H9 (cell line): ENCODE measurements at regions not wholly inside any gene's neighbourhood (a gene's known extent, or its start where the extent isn't known, plus 50 kb on each side); places are given as distances from the start of the nearest gene placed in this dataset.

Experiments used
- DNase-seq: peaks from one replicate; pipeline ENCODE4 v3.0.0-alpha.2; 2017
- H2AFZ ChIP-seq: one replicate; pipeline ENCODE4 v1.6.1; 2013; ENCODE audit warnings: mild to moderate bottlenecking, low read length, control low read depth, moderate library complexity
- H2AK5ac ChIP-seq: 2 replicates; pipeline ENCODE4 v1.6.1; 2013; ENCODE audit warnings: low read length, control low read depth, mixed read lengths; ENCODE audit not compliant: insufficient read length
- H2BK120ac ChIP-seq: one replicate; pipeline ENCODE4 v1.6.1; 2013; ENCODE audit warnings: low read depth, mild to moderate bottlenecking, low read length, control low read depth, inconsistent platforms; ENCODE audit not compliant: poor library complexity, severe bottlenecking
- H2BK12ac ChIP-seq: 2 replicates; pipeline ENCODE4 v1.6.1; 2013; ENCODE audit warnings: low read length, control low read depth, mixed read lengths, low read depth; ENCODE audit not compliant: insufficient read length
- H2BK15ac ChIP-seq: 2 replicates; pipeline ENCODE4 v1.6.1; 2013; ENCODE audit warnings: low read depth, low read length, control low read depth
- H2BK20ac ChIP-seq: one replicate; pipeline ENCODE4 v1.6.1; 2013; ENCODE audit warnings: low read depth, mild to moderate bottlenecking, low read length, control low read depth, inconsistent platforms; ENCODE audit not compliant: poor library complexity, severe bottlenecking
- H2BK5ac ChIP-seq: 2 replicates; pipeline ENCODE4 v1.6.1; 2013; ENCODE audit warnings: low read length, control low read depth, mixed read lengths; ENCODE audit not compliant: insufficient read length
- H3K14ac ChIP-seq: 2 replicates; pipeline ENCODE4 v1.6.1; 2013; ENCODE audit warnings: low read length, control low read depth; ENCODE audit not compliant: insufficient read depth
- H3K18ac ChIP-seq: 2 replicates; pipeline ENCODE4 v1.6.1; 2013; ENCODE audit warnings: low read depth, mild to moderate bottlenecking, mixed read lengths, low read length, control low read depth; ENCODE audit not compliant: insufficient read length
- H3K23ac ChIP-seq: 2 replicates; pipeline ENCODE4 v1.6.1; 2013; ENCODE audit warnings: low read length, control low read depth, mixed read lengths, low read depth; ENCODE audit not compliant: insufficient read length
- H3K23me2 ChIP-seq: 2 replicates; pipeline ENCODE4 v1.6.1; 2013; ENCODE audit warnings: low read depth, mild to moderate bottlenecking, mixed read lengths, low read length, control low read depth; ENCODE audit not compliant: insufficient read length, poor library complexity, severe bottlenecking
- H3K27ac ChIP-seq: 2 replicates; pipeline ENCODE4 v1.5.1; 2013; ENCODE audit warnings: low read length, control low read depth, mixed read lengths, low read depth; ENCODE audit not compliant: insufficient read length
- H3K27me3 ChIP-seq: 2 replicates; pipeline ENCODE4 v1.6.1; 2013; ENCODE audit warnings: low read length, control low read depth, inconsistent platforms; ENCODE audit not compliant: insufficient read depth
- H3K4ac ChIP-seq: 2 replicates; pipeline ENCODE4 v1.6.1; 2013; ENCODE audit warnings: low read depth, mild to moderate bottlenecking, control low read depth, inconsistent platforms, low read length, moderate library complexity
- H3K4me1 ChIP-seq: 2 replicates; pipeline ENCODE4 v1.6.1; 2013; ENCODE audit warnings: low read length, control low read depth, inconsistent platforms; ENCODE audit not compliant: insufficient read depth
- H3K4me2 ChIP-seq: 2 replicates; pipeline ENCODE4 v1.6.1; 2013; ENCODE audit warnings: low read length, control low read depth, mixed read lengths; ENCODE audit not compliant: insufficient read length, insufficient read depth
- H3K56ac ChIP-seq: 2 replicates; pipeline ENCODE4 v1.6.1; 2013; ENCODE audit warnings: low read depth, mild to moderate bottlenecking, mixed read lengths, low read length, control low read depth; ENCODE audit not compliant: insufficient read length
- H3K79me1 ChIP-seq: 2 replicates; pipeline ENCODE4 v1.6.1; 2013; ENCODE audit warnings: low read depth, mild to moderate bottlenecking, moderate library complexity, low read length, control low read depth, inconsistent platforms; ENCODE audit not compliant: insufficient read depth, poor library complexity, severe bottlenecking
- H3K79me2 ChIP-seq: 2 replicates; pipeline ENCODE4 v1.6.1; 2013; ENCODE audit warnings: low read length, control low read depth, inconsistent platforms; ENCODE audit not compliant: insufficient read depth
- H3K9ac ChIP-seq: 2 replicates; pipeline ENCODE4 v1.6.1; 2013; ENCODE audit warnings: low read length, control low read depth, mixed read lengths; ENCODE audit not compliant: insufficient read length; ENCODE audit errors: extremely low read depth
- H3K9me3 ChIP-seq: one replicate; pipeline ENCODE4 v1.6.1; 2013; ENCODE audit warnings: low read depth, low read length, inconsistent platforms; ENCODE audit not compliant: control insufficient read depth
- H3T11ph ChIP-seq: one replicate; pipeline ENCODE4 v1.6.1; 2013; ENCODE audit warnings: mild to moderate bottlenecking, low read length, control low read depth, inconsistent platforms
- H4K20me1 ChIP-seq: one replicate; pipeline ENCODE4 v1.6.1; 2013; ENCODE audit not compliant: control insufficient read depth, insufficient read length, insufficient read depth
- H4K5ac ChIP-seq: 2 replicates; pipeline ENCODE4 v1.6.1; 2013; ENCODE audit warnings: low read depth, mild to moderate bottlenecking, mixed read lengths, low read length, control low read depth; ENCODE audit not compliant: insufficient read length
- H4K8ac ChIP-seq: replicated peaks from 2 replicates; pipeline ENCODE4 v1.6.1; 2013; ENCODE audit warnings: low read length, control low read depth, mixed read lengths, low read depth; ENCODE audit not compliant: insufficient read length
- H4K91ac ChIP-seq: 2 replicates; pipeline ENCODE4 v1.6.1; 2013; ENCODE audit warnings: low read depth, mild to moderate bottlenecking, moderate library complexity, mixed read lengths, low read length, control low read depth; ENCODE audit not compliant: insufficient read length
- H3K27ac Mint-ChIP-seq, 3 experiments: 2 replicates in 2 of 3; 3 replicates in 1 of 3; pipeline ENCODE4 v1.8.0; 2020 to 2021; ENCODE audit warnings: mixed read lengths in 3 of 3, mild to moderate bottlenecking in 1 of 3, moderate library complexity in 1 of 3
- H3K27me3 Mint-ChIP-seq: 2 replicates; pipeline ENCODE4 v1.8.0; 2021; ENCODE audit warnings: low read depth, mild to moderate bottlenecking, moderate library complexity, mixed read lengths
- H3K36me3 Mint-ChIP-seq, 3 experiments: 2 replicates in 2 of 3; 3 replicates in 1 of 3; pipeline ENCODE4 v1.8.0; 2020 to 2021; ENCODE audit warnings: low read depth in 3 of 3, mixed read lengths in 3 of 3; ENCODE audit not compliant: insufficient read depth in 1 of 3
- H3K4me1 Mint-ChIP-seq, 2 experiments: 2 replicates each; pipeline ENCODE4 v1.8.0; 2020; ENCODE audit warnings: mixed read lengths in 2 of 2
- H3K4me3 Mint-ChIP-seq, 2 experiments: 2 replicates in 1 of 2; 3 replicates in 1 of 2; pipeline ENCODE4 v1.8.0; 2020 to 2021; ENCODE audit warnings: mild to moderate bottlenecking in 2 of 2, mixed read lengths in 2 of 2, moderate library complexity in 1 of 2
- H3K9me3 Mint-ChIP-seq, 2 experiments: 2 replicates in 1 of 2; 3 replicates in 1 of 2; pipeline ENCODE4 v1.8.0; 2020; ENCODE audit warnings: mild to moderate bottlenecking in 2 of 2, mixed read lengths in 2 of 2, moderate library complexity in 1 of 2
- CTCF ChIP-seq: fragments of 200-600 bp; sonication (generic); conservative IDR thresholded peaks from 3 replicates; pipeline ENCODE4 v1.8.0; 2021; ENCODE audit warnings: antibody characterized with exemption, mild to moderate bottlenecking
- WGBS: extraction: QIAGEN DNeasy Blood & Tissue Kit; methylation state at CpG from one replicate; pipeline ENCODE4 v1.1.7; 2013; ENCODE audit warnings: missing lambda C conversion rate, low lambda C conversion rate, mixed read lengths; ENCODE audit not compliant: insufficient read length; ENCODE audit errors: extremely low coverage; 5-methylcytosine and 5-hydroxymethylcytosine counted together

GRCh38 chr5:32887390-32887789 is 176.3 kb downstream of the NPR3 start:
- Histone ChIP-seq H3K4ac (no peak overlapping the region), H4K8ac (no peak overlapping the region), H3K23me2 (no peaks in the 10 kb centered on the region), H4K20me1 (no peaks in the 10 kb centered on the region), H2BK12ac (no peak overlapping the region), H3K23ac (no peak overlapping the region), H4K5ac (no peak overlapping the region), H3K79me1 (no peaks in the 10 kb centered on the region), H2BK5ac (no peak overlapping the region), H2BK20ac (no peak overlapping the region), H2AFZ (no peak overlapping the region), H2BK15ac (no peak overlapping the region), H3K4me2 (no peak overlapping the region), H2AK5ac (no peak overlapping the region), H2BK120ac (no peak overlapping the region), H3K27ac (no peak overlapping the region), H3K9me3 (no peaks in the 10 kb centered on the region), H3K14ac (no peak overlapping the region), H3K79me2 (no peaks in the 10 kb centered on the region), H3K56ac (no peak overlapping the region), H3K27me3 (no peaks in the 10 kb centered on the region), H3K18ac (no peak overlapping the region), H3K9ac (no peak overlapping the region), H3T11ph (no peak overlapping the region), H4K91ac (no peak overlapping the region), H3K4me1 (no peaks in the 10 kb centered on the region)
- no CpG with 5 or more reads among the region's 2 CpGs for WGBS
- TF ChIP-seq CTCF, result no peak
- H3K27ac Mint-ChIP-seq, result no peak overlapping the region
- no peaks in the 10 kb centered on the region; the same call in 1 of the 2 replicates for H3K27me3 Mint-ChIP-seq
- H3K4me1 Mint-ChIP-seq, result no peaks in the 10 kb centered on the region
- H3K9me3 Mint-ChIP-seq, result peaks cover 4 to 6% of the 10 kb centered on the region in 2 experiments; a peak in 2 of 5 replicates
- no peak overlapping the region for H3K4me3 Mint-ChIP-seq
- DNase-seq, result no peak
- H3K36me3 Mint-ChIP-seq, result no peaks in the 10 kb centered on the region
